Fibroblast of villous mesenchyme (primary cell): ENCODE measurements at regions not wholly inside any gene's neighbourhood (a gene's known extent, or its start where the extent isn't known, plus 50 kb on each side); places are given as distances from the start of the nearest gene placed in this dataset.

Experiments
- DNase-seq: peaks from one replicate; pipeline ENCODE4 v3.0.0-alpha.2; 2010; ENCODE audit warnings: low read depth
- H3K4me3 ChIP-seq: 2 replicates; pipeline ENCODE4 v1.5.1; 2011; ENCODE audit warnings: low read depth, mild to moderate bottlenecking, low read length
- TF ChIP-seq, protein P1 (sequence below): IDR thresholded peaks from 2 replicates; pipeline ENCODE4 v1.5.1; 2012; ENCODE audit warnings: low read depth, mild to moderate bottlenecking, low read length; ENCODE audit not compliant: insufficient read depth

DNA sequence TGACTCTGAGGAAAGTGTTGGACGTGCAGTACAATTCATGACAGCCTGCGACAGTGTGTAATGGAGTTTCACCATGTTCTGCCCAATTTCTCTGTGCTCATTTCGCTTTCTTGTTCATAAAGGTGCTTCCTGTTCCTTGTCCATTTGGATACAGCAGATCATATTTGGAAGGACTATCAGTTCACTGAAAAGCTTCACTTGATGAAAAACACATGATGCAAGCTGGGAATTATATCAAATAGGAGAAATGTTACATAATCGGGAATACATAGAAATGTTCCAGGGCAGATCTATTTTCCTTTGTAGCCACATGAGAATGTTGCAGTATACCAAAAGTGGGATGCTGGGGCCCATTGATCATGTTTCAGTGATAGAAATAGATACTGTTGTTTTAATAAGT, 266.3 kb upstream of the SLC14A2 start:
- no peak overlapping the region for H3K4me3 ChIP-seq
- no peak for DNase-seq
- TF ChIP-seq, protein P1, sequence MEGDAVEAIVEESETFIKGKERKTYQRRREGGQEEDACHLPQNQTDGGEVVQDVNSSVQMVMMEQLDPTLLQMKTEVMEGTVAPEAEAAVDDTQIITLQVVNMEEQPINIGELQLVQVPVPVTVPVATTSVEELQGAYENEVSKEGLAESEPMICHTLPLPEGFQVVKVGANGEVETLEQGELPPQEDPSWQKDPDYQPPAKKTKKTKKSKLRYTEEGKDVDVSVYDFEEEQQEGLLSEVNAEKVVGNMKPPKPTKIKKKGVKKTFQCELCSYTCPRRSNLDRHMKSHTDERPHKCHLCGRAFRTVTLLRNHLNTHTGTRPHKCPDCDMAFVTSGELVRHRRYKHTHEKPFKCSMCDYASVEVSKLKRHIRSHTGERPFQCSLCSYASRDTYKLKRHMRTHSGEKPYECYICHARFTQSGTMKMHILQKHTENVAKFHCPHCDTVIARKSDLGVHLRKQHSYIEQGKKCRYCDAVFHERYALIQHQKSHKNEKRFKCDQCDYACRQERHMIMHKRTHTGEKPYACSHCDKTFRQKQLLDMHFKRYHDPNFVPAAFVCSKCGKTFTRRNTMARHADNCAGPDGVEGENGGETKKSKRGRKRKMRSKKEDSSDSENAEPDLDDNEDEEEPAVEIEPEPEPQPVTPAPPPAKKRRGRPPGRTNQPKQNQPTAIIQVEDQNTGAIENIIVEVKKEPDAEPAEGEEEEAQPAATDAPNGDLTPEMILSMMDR = no peak

DNA sequence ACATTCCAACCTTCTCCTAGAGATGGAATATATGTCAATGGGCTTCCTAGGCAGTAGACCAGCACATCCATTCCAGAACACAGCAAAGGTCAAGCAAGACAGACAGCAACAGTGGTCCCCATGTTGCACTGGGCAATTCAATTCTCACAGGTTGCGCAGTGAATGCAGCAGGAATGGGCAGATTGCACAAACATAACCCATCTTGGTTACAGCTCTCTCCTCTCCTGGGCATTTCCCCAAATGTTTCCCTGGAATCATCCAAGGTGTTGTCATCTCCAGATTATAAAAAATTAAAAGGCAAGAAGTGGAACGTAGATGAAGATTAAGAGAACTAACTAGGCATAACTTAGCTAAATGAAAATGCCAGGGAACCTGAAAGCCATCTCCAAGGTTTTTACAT, 265.8 kb upstream of the SLC14A2 start:
- TF ChIP-seq, protein P1 = no peak
- no peak for DNase-seq

DNA sequence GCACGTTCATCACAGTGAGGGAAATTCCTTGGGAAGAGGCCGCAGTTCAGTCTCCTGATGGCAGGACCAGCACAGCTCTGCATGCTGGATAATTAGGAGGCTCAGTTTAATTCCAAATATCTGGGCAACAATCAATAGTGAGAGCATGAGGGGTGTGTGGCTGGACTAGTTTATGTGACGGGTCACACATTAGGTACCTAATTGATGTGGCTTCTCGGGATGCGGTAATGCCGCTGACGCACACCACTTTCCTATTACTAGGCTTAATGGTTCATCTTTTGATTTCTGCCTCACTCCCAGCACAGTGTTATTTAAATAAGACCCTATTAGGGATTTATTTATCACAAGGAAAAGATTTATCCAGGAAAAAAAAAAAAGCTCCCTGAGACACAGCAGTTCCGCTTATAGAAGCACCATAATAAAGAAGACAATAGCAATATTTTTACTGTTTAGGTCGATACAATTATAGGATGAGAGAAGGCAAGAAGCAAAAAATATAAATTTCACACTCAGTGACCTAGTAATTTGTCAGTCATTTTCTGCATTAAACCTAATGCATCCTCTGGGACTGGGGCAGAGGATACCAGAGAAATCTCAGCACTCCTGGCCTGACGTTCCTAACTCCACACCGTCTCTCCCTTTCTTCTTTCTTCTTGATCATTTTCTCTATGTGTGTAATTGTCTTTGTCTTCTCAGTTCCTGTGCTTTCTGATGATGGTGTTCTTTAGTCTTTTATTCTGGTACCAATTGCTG, 264.7 kb upstream of the SLC14A2 start:
- H3K4me3 ChIP-seq = no peak overlapping the region
- DNase-seq = no peak
- TF ChIP-seq, protein P1 = no peak

More for the DNA sequence above, 265.8 kb upstream of the SLC14A2 start:
- H3K4me3 ChIP-seq = no peak overlapping the region

DNA sequence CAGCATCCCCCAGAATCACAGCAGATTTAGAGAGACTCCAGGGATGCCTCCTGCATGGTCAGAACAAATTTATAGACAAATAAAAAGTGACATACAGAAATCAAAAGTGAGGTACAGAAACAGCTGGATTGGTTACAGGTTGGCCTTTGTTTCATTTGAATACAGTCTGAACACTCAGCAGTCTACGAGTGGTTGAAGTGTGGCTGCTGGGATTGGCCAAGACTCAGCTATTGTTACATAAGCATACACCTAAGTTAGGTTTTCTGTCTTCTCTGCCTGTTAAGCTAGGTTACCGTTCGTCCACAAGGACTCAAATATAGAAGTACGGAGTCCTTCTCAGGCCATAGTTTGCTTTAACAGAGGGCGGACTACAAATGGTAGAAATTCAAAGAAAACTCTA, 262.4 kb upstream of the SLC14A2 start:
- H3K4me3 ChIP-seq = no peak overlapping the region
- TF ChIP-seq, protein P1 = no peak
- no peak for DNase-seq

DNA sequence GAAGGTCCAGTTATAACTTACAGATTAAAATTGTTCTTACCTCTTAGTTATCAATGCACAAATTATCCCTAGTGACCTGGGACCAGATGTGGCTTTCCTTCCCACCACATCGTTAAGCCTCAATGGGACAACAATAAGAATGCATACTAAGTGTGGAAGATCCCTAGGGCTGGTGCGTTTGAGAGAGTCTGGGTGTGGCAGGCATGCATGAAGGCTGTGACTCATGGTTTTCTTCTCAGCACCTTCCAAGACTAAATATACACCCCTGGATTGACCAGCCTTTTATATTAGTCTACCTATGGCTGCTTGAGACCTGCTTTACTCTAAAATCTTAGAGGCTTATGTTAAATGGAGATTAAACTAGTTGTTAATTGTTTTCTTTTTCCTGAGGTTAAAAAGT, 261.7 kb upstream of the SLC14A2 start:
- H3K4me3 ChIP-seq = no peak overlapping the region
- DNase-seq = no peak
- TF ChIP-seq, protein P1 = no peak

DNA sequence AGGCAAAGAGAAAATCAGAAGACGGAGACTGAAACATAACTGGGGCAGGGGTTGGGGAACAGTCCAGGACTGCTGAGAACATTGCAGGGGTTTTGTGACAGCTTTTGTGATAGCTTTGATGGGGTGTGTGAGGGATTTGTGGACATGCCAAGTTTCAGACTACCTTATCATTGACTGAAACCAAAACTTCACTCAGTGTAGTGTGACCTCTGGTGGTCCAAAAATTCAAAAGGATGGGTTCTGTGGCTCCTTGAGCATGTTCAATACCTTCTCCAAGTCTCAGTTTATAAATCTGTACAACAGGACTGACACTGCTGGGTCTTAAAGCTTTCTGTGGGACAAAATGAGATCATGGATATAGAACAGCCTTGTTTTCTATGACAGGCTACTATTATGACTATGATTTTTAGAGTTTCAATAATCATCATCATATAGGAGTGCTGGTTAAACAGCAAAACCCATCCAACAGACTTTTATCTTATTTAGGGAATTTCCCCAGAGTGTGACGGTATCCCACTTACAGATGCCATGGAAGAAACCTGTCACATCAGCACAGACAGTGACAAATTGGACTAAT, 259.2 kb upstream of the SLC14A2 start:
- TF ChIP-seq, protein P1 = no peak
- DNase-seq = no peak
- H3K4me3 ChIP-seq = no peak overlapping the region
